ENCODE measurements at regions not wholly inside any gene's neighbourhood (a gene's known extent, or its start where the extent isn't known, plus 50 kb on each side); places are given as distances from the start of the nearest gene placed in this dataset.

DNA sequence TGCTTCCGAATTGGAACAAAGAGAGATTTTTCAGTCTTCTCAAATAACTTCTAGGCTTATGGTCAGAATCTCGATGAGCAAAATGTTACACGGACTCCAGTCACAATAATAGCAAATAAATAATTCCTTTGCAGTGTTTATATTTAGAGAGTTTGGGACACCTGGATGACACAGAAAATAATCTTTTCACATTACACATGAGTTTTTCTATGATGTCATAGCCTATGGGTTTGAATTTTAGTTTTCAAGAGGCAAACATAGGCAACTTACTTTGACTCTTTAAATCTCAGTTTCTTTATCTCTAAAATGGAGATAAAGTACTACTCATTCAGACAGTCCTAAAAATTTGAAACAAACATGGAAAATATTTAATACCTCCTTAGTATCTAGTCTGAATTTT, 372.0 kb downstream of the HAPSTR1 start:
- no peaks in the 10 kb centered on the region for H3K27me3 Mint-ChIP-seq (ENCODE audit: insufficient read depth, low read depth, poor library complexity)

DNA sequence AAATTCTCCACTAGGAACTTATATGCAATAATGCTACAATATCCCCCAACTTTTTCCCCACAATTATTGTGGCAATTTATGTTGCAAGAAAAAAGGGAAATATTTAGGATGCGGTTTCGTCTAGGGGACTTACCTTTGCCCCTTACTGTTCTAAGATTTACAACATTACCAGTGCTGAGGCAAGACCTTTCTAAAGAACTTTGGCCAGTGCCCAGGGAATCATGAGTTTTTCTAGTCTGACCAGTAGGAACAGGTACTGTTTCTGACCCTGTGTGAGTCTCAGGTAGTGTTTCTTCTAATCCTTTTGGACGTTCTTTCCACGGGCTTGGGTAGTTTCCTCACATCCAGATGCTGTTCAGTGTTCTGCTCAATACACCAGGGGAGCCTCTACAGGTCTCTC, 373.7 kb downstream of the HAPSTR1 start:
- Histone ChIP-seq H3K27me3 (ENCODE audit: insufficient read depth) (no peaks in the 10 kb centered on the region), H3K4me2 (no peak overlapping the region), H3K4me3 (no peak overlapping the region), H3F3A (replicated peaks; ENCODE audit: low read depth) (no peaks in the 10 kb centered on the region), H2AFZ (no peak overlapping the region), H3K79me2 (replicated peaks; ENCODE audit: insufficient read depth) (no peaks in the 10 kb centered on the region), H3K9me2 (ENCODE audit: insufficient read depth) (no peaks in the 10 kb centered on the region), H3K27ac (ENCODE audit: low read depth) (no peak overlapping the region), H4K20me1 (replicated peaks; ENCODE audit: insufficient read depth) (no peaks in the 10 kb centered on the region), H3K4me1 (ENCODE audit: insufficient read depth) (peaks cover 2% of the 10 kb centered on the region; the same call in 1 of the 2 replicates), H3K36me3 (ENCODE audit: insufficient read depth) (no peaks in the 10 kb centered on the region)
- Mint-ChIP-seq H3K4me3 (no peak overlapping the region), H3K27ac (no peak overlapping the region), H3K36me3 (ENCODE audit: low read depth) (peaks cover 3% of the 10 kb centered on the region; the same call in 1 of the 3 replicates), H3K4me1 (no peaks in the 10 kb centered on the region), H3K9me3 (0 out of 3 replicates have a peak, but pooled peaks cover 2% of the 10 kb centered on the region), H3K27me3 (ENCODE audit: insufficient read depth, low read depth, poor library complexity) (no peaks in the 10 kb centered on the region)
- DNase-seq (ENCODE audit: low spot score) (no peak), ATAC-seq (no peak)
- TF ChIP-seq, protein P1, sequence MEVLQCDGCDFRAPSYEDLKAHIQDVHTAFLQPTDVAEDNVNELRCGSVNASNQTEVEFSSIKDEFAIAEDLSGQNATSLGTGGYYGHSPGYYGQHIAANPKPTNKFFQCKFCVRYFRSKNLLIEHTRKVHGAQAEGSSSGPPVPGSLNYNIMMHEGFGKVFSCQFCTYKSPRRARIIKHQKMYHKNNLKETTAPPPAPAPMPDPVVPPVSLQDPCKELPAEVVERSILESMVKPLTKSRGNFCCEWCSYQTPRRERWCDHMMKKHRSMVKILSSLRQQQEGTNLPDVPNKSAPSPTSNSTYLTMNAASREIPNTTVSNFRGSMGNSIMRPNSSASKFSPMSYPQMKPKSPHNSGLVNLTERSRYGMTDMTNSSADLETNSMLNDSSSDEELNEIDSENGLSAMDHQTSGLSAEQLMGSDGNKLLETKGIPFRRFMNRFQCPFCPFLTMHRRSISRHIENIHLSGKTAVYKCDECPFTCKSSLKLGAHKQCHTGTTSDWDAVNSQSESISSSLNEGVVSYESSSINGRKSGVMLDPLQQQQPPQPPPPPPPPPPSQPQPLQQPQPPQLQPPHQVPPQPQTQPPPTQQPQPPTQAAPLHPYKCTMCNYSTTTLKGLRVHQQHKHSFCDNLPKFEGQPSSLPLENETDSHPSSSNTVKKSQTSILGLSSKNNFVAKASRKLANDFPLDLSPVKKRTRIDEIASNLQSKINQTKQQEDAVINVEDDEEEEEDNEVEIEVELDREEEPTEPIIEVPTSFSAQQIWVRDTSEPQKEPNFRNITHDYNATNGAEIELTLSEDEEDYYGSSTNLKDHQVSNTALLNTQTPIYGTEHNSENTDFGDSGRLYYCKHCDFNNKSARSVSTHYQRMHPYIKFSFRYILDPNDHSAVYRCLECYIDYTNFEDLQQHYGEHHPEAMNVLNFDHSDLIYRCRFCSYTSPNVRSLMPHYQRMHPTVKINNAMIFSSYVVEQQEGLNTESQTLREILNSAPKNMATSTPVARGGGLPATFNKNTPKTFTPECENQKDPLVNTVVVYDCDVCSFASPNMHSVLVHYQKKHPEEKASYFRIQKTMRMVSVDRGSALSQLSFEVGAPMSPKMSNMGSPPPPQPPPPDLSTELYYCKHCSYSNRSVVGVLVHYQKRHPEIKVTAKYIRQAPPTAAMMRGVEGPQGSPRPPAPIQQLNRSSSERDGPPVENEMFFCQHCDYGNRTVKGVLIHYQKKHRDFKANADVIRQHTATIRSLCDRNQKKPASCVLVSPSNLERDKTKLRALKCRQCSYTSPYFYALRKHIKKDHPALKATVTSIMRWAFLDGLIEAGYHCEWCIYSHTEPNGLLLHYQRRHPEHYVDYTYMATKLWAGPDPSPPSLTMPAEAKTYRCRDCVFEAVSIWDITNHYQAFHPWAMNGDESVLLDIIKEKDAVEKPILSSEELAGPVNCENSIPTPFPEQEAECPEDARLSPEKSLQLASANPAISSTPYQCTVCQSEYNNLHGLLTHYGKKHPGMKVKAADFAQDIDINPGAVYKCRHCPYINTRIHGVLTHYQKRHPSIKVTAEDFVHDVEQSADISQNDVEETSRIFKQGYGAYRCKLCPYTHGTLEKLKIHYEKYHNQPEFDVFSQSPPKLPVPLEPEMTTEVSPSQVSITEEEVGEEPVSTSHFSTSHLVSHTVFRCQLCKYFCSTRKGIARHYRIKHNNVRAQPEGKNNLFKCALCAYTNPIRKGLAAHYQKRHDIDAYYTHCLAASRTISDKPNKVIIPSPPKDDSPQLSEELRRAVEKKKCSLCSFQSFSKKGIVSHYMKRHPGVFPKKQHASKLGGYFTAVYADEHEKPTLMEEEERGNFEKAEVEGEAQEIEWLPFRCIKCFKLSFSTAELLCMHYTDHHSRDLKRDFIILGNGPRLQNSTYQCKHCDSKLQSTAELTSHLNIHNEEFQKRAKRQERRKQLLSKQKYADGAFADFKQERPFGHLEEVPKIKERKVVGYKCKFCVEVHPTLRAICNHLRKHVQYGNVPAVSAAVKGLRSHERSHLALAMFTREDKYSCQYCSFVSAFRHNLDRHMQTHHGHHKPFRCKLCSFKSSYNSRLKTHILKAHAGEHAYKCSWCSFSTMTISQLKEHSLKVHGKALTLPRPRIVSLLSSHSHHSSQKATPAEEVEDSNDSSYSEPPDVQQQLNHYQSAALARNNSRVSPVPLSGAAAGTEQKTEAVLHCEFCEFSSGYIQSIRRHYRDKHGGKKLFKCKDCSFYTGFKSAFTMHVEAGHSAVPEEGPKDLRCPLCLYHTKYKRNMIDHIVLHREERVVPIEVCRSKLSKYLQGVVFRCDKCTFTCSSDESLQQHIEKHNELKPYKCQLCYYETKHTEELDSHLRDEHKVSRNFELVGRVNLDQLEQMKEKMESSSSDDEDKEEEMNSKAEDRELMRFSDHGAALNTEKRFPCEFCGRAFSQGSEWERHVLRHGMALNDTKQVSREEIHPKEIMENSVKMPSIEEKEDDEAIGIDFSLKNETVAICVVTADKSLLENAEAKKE (CRISPR knock-in tag; IDR thresholded peaks at IDR 0.05), result no peak

More for the DNA sequence above, 372.0 kb downstream of the HAPSTR1 start:
- H3K27ac ChIP-seq (ENCODE audit: low read depth), result no peak overlapping the region
- Mint-ChIP-seq H3K27ac (no peak overlapping the region), H3K4me1 (peaks cover 8% of the 10 kb centered on the region; the same call in 2 of the 3 replicates), H3K9me3 (no peaks in the 10 kb centered on the region), H3K4me3 (no peak overlapping the region), H3K36me3 (ENCODE audit: low read depth) (no peaks in the 10 kb centered on the region)
- H3F3A ChIP-seq (replicated peaks; ENCODE audit: low read depth), result no peaks in the 10 kb centered on the region
- no peak overlapping the region for H2AFZ ChIP-seq
- H3K4me1 ChIP-seq (ENCODE audit: insufficient read depth), result peaks cover 11% of the 10 kb centered on the region; the same call in 1 of the 2 replicates
- H3K9me2 ChIP-seq (ENCODE audit: insufficient read depth), result no peaks in the 10 kb centered on the region
- no peak for DNase-seq (ENCODE audit: low spot score)
- no peak overlapping the region for H3K4me3 ChIP-seq
- H4K20me1 ChIP-seq (replicated peaks; ENCODE audit: insufficient read depth), result no peaks in the 10 kb centered on the region
- ATAC-seq, result no peak
- no peaks in the 10 kb centered on the region for H3K79me2 ChIP-seq (replicated peaks; ENCODE audit: insufficient read depth)
- no peak overlapping the region for H3K4me2 ChIP-seq
- TF ChIP-seq, protein P1 (CRISPR knock-in tag; IDR thresholded peaks at IDR 0.05), result no peak
- no peaks in the 10 kb centered on the region for H3K27me3 ChIP-seq (ENCODE audit: insufficient read depth)
- no peaks in the 10 kb centered on the region for H3K36me3 ChIP-seq (ENCODE audit: insufficient read depth)
